GM20000 (cell line): ENCODE measurements at regions not wholly inside any gene's neighbourhood (a gene's known extent, or its start where the extent isn't known, plus 50 kb on each side); places are given as distances from the start of the nearest gene placed in this dataset.
"Not testable (repeated sequence)": the region's sequence is repeated elsewhere in the genome, so short reads cannot be mapped to it uniquely, and the experiment has no call there.

ENCODE experiments used
- DNase-seq: peaks from one replicate; pipeline ENCODE4 v3.0.0; 2012; ENCODE audit warnings: low spot score
- CTCF ChIP-seq: IDR thresholded peaks from 2 replicates; pipeline ENCODE4 v1.5.1; 2012; ENCODE audit warnings: mild to moderate bottlenecking, control low read depth; ENCODE audit errors: extremely low read depth, missing control alignments

- TF ChIP-seq CTCF = no peak
Observed at GRCh38 chr9:78441822-78442431, 145.0 kb downstream of the PSAT1 start.

GRCh38 chr9:78442577-78442976 lies 145.7 kb downstream of the PSAT1 start:
- DNase-seq = not testable (repeated sequence)

More at GRCh38 chr9:78441822-78442431, 145.0 kb downstream of the PSAT1 start:
- no peak for DNase-seq

GRCh38 chr9:78443946-78444345 lies 147.0 kb downstream of the PSAT1 start:
- no peak for TF ChIP-seq CTCF
- no peak for DNase-seq

GRCh38 chr9:78448960-78449673 lies 152.2 kb downstream of the PSAT1 start:
- DNase-seq = no peak
- TF ChIP-seq CTCF = no peak

- TF ChIP-seq CTCF = no peak
- DNase-seq = no peak
Observed at GRCh38 chr9:78453450-78453849, 156.5 kb downstream of the PSAT1 start.

GRCh38 chr9:78462611-78463010 lies 165.7 kb downstream of the PSAT1 start:
- no peak for DNase-seq
- no peak for TF ChIP-seq CTCF

GRCh38 chr9:78463750-78464149 lies 166.8 kb downstream of the PSAT1 start:
- no peak for DNase-seq
- TF ChIP-seq CTCF = no peak

GRCh38 chr9:78468231-78468630 lies 171.3 kb downstream of the PSAT1 start:
- DNase-seq = no peak
- no peak for TF ChIP-seq CTCF
